ENCODE measurements at regions not wholly inside any gene's neighbourhood (a gene's known extent, or its start where the extent isn't known, plus 50 kb on each side); places are given as distances from the start of the nearest gene placed in this dataset.

- H3K9me3 ChIP-seq (ENCODE audit: insufficient read depth in 2 of 2, low read depth in 1 of 2, low read length in 1 of 2), result no peaks in the 10 kb centered on the region
- H3K4me3 ChIP-seq (ENCODE audit: extremely low read depth in 1 of 4, insufficient read depth in 2 of 4, low read depth in 3 of 4, low read length in 4 of 4), result no peak overlapping the region
- no peak overlapping the region for H4K91ac ChIP-seq (replicated peaks; ENCODE audit: insufficient read length, low read length)
- H3K27ac ChIP-seq (ENCODE audit: low read depth, low read length), result no peak overlapping the region
- H3K36me3 ChIP-seq (ENCODE audit: control insufficient read depth in 2 of 4, insufficient read depth in 4 of 4, low read length in 3 of 4), result no peaks in the 10 kb centered on the region
- FAIRE-seq (no peak), DNase-seq (ENCODE audit: low read depth in 1 of 2, low spot score in 2 of 2) (no peak)
- H3K23me2 ChIP-seq (ENCODE audit: low read depth, low read length), result no peaks in the 10 kb centered on the region
- no peak overlapping the region for H3K9ac ChIP-seq (replicated peaks in 1 of 4; ENCODE audit: extremely low read depth in 1 of 4, low read depth in 3 of 4, low read length in 3 of 4)
- no peak overlapping the region for H3K14ac ChIP-seq (ENCODE audit: insufficient read length)
- no peaks in the 10 kb centered on the region for H3K79me1 ChIP-seq (ENCODE audit: low read depth, low read length)
- H2BK15ac ChIP-seq (ENCODE audit: low read length), result no peak overlapping the region
- no peak overlapping the region for H4K5ac ChIP-seq (ENCODE audit: insufficient read length, low read depth, low read length)
- POLR2A ChIA-PET (ENCODE audit: partially characterized antibody), result no interaction called here
- H3K4me2 ChIP-seq (ENCODE audit: insufficient read depth in 1 of 2, low read depth in 2 of 2, low read length in 2 of 2), result no peak overlapping the region
- H3K27me3 ChIP-seq (replicated peaks in 1 of 4; ENCODE audit: control insufficient read depth in 3 of 4, extremely low read depth in 1 of 4, insufficient read depth in 3 of 4, low read length in 3 of 4), result no peaks in the 10 kb centered on the region
- H2AFZ ChIP-seq (ENCODE audit: low read length), result no peak overlapping the region
- H2BK120ac ChIP-seq (replicated peaks; ENCODE audit: low read depth, low read length), result no peak overlapping the region
- 93% methylated on average over 2 of the region's 2 CpGs; no CpG with 5 or more reads in 1 of the 2 experiments for WGBS, 2 experiments (ENCODE audit: extremely low coverage in 1 of 2, insufficient coverage in 1 of 2, insufficient read length in 1 of 2, insufficient replicate concordance in 2 of 2, low coverage in 1 of 2, low lambda C conversion rate in 2 of 2, missing lambda C conversion rate in 1 of 2)
- H4K8ac ChIP-seq (ENCODE audit: extremely low read depth, insufficient read depth, low read length), result no peak overlapping the region
- H3K23ac ChIP-seq (ENCODE audit: insufficient read length), result no peak overlapping the region
- no peak overlapping the region for H3K18ac ChIP-seq (ENCODE audit: extremely low read depth, low read length)
- no peak overlapping the region for H2BK5ac ChIP-seq (ENCODE audit: low read depth, low read length)
- H3K56ac ChIP-seq (replicated peaks; ENCODE audit: insufficient read length, low read depth, low read length), result no peak overlapping the region
- H2BK12ac ChIP-seq (ENCODE audit: low read depth, low read length), result no peak overlapping the region
- H2AK5ac ChIP-seq (ENCODE audit: low read depth, low read length), result no peak overlapping the region
- no peak overlapping the region for H2BK20ac ChIP-seq (ENCODE audit: low read length)
- no peaks in the 10 kb centered on the region for H3K4me1 ChIP-seq (replicated peaks in 1 of 4; ENCODE audit: control insufficient read depth in 3 of 4, insufficient read depth in 4 of 4, low read length in 3 of 4)
- no peaks in the 10 kb centered on the region for H3K79me2 ChIP-seq (ENCODE audit: control insufficient read depth in 1 of 2, insufficient read depth in 2 of 2, low read length in 2 of 2)
- CTCF ChIA-PET (ENCODE audit: partially characterized antibody), result interaction anchor here (1.1 to 1.4 kb wide), 3 partner anchors 24 to 365 kb away, joined by 3 read pairs; no protein-coding TSS in a partner anchor
- H4K20me1 ChIP-seq (replicated peaks in 1 of 2; ENCODE audit: control insufficient read depth in 1 of 2, insufficient read depth in 2 of 2, low read length in 2 of 2), result no peaks in the 10 kb centered on the region
- no peak overlapping the region for H3K4ac ChIP-seq (replicated peaks; ENCODE audit: insufficient read length, low read depth, low read length)
- no peak for TF ChIP-seq TBP (IDR thresholded peaks at IDR 0.05; ENCODE audit: low read depth, low read length)
- TF ChIP-seq SUZ12 (IDR thresholded peaks at IDR 0.05; ENCODE audit: low read length), result no peak
- TF ChIP-seq TEAD4 (IDR thresholded peaks at IDR 0.05; ENCODE audit: low read depth, low read length), result no peak
These were observed 630.9 kb upstream of the USP24 start for GRCh38 chr1:55846051-55846450.
